ENCODE measurements at regions not wholly inside any gene's neighbourhood (a gene's known extent, or its start where the extent isn't known, plus 50 kb on each side); places are given as distances from the start of the nearest gene placed in this dataset.

GRCh38 chr7:104962781-104963180, 51.2 kb upstream of the KMT2E start:
- TF ChIP-seq SIN3A (IDR thresholded peaks at IDR 0.05; ENCODE audit: borderline replicate concordance, insufficient read depth, low read depth, low read length) (no peak), TCF7L2 (IDR thresholded peaks at IDR 0.05; ENCODE audit: low read depth, low read length) (no peak), POLR2AphosphoS5 (IDR thresholded peaks at IDR 0.05; ENCODE audit: low read depth, low read length) (no peak)
- TF ChIP-seq, protein P1, sequence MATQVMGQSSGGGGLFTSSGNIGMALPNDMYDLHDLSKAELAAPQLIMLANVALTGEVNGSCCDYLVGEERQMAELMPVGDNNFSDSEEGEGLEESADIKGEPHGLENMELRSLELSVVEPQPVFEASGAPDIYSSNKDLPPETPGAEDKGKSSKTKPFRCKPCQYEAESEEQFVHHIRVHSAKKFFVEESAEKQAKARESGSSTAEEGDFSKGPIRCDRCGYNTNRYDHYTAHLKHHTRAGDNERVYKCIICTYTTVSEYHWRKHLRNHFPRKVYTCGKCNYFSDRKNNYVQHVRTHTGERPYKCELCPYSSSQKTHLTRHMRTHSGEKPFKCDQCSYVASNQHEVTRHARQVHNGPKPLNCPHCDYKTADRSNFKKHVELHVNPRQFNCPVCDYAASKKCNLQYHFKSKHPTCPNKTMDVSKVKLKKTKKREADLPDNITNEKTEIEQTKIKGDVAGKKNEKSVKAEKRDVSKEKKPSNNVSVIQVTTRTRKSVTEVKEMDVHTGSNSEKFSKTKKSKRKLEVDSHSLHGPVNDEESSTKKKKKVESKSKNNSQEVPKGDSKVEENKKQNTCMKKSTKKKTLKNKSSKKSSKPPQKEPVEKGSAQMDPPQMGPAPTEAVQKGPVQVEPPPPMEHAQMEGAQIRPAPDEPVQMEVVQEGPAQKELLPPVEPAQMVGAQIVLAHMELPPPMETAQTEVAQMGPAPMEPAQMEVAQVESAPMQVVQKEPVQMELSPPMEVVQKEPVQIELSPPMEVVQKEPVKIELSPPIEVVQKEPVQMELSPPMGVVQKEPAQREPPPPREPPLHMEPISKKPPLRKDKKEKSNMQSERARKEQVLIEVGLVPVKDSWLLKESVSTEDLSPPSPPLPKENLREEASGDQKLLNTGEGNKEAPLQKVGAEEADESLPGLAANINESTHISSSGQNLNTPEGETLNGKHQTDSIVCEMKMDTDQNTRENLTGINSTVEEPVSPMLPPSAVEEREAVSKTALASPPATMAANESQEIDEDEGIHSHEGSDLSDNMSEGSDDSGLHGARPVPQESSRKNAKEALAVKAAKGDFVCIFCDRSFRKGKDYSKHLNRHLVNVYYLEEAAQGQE (IDR thresholded peaks at IDR 0.05; ENCODE audit: insufficient read depth in 1 of 2, low read depth in 2 of 2, low read length in 1 of 2) = no peak
- TF ChIP-seq, protein P2, sequence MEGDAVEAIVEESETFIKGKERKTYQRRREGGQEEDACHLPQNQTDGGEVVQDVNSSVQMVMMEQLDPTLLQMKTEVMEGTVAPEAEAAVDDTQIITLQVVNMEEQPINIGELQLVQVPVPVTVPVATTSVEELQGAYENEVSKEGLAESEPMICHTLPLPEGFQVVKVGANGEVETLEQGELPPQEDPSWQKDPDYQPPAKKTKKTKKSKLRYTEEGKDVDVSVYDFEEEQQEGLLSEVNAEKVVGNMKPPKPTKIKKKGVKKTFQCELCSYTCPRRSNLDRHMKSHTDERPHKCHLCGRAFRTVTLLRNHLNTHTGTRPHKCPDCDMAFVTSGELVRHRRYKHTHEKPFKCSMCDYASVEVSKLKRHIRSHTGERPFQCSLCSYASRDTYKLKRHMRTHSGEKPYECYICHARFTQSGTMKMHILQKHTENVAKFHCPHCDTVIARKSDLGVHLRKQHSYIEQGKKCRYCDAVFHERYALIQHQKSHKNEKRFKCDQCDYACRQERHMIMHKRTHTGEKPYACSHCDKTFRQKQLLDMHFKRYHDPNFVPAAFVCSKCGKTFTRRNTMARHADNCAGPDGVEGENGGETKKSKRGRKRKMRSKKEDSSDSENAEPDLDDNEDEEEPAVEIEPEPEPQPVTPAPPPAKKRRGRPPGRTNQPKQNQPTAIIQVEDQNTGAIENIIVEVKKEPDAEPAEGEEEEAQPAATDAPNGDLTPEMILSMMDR (IDR thresholded peaks at IDR 0.05) = no peak
- no peaks in the 10 kb centered on the region for H3K27me3 ChIP-seq (ENCODE audit: control insufficient read depth, insufficient read depth, low read length)
- POLR2A ChIA-PET = no interaction called here
- no peak for DNase-seq (ENCODE audit: low read depth, low spot score)
- no peak overlapping the region for H3K27ac ChIP-seq (ENCODE audit: low read length)
- ATAC-seq = no peak
- intact Hi-C loops (cut with micrococcal nuclease; ENCODE audit: unreplicated experiment) (no loop called here), in situ Hi-C loops (cut with HindIII; ENCODE audit: low pct_unique_long_range_greater_than_20kb, low sequenced_read_pairs) (no loop called here)
- CTCF ChIA-PET = interaction anchor here (1.4 kb wide), 1 partner anchor 18 kb away, joined by 4 read pairs; no protein-coding TSS in a partner anchor
- H3K4me3 ChIP-seq (ENCODE audit: low read depth in 2 of 2, low read length in 2 of 2) = no peak overlapping the region
- no TSS peak for BruUV-seq (replicated peaks)
- H3K9me3 ChIP-seq (ENCODE audit: control insufficient read depth, insufficient read depth, low read depth, low read length) = no peaks in the 10 kb centered on the region
- no peaks in the 10 kb centered on the region for H3K4me1 ChIP-seq (ENCODE audit: control insufficient read depth, insufficient read depth, low read length)
- no peaks in the 10 kb centered on the region for H3K36me3 ChIP-seq (ENCODE audit: control insufficient read depth, insufficient read depth, low read length)

DNA sequence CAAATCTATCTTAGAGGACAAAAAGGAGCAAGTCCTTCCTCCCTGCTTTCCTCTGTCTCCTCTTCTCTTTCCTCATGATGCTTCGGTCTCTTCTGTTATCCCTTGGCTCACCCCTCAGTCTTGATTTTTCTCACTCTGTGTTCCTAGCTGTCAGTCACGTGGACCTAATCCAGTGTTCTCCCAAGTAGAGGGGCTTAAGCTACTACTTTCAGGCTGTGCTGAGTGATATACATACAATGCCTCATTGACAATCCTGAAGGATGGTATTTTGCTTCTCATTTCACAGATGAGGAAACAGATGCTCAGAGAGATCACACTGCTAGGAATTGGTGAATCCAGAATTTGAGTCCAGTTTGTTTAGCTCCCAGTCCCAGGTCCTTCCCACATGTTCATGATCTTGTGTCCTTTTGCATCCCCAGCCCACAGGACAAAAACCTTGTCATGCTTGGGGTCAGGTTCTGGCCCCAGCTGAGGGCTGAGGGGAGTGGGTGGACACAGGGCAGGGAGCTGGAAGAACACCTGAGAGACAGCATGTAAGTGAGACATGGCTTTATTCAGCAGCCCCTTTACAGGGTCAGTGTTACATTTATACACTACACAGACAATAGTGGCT, 50.5 kb upstream of the KMT2E start:
- no peaks in the 10 kb centered on the region for H3K27me3 ChIP-seq (ENCODE audit: control insufficient read depth, insufficient read depth, low read length)
- ATAC-seq (peak; percentile 25; the same call in 1 of the 2 replicates), DNase-seq (ENCODE audit: low read depth, low spot score) (no peak)
- intact Hi-C loops (cut with micrococcal nuclease; ENCODE audit: unreplicated experiment) (no loop called here), in situ Hi-C loops (cut with HindIII; ENCODE audit: low pct_unique_long_range_greater_than_20kb, low sequenced_read_pairs) (no loop called here)
- H3K4me3 ChIP-seq (ENCODE audit: low read depth in 2 of 2, low read length in 2 of 2) = no peak overlapping the region
- ChIA-PET CTCF (no interaction called here), POLR2A (no interaction called here)
- H3K9me3 ChIP-seq (ENCODE audit: control insufficient read depth, insufficient read depth, low read depth, low read length) = no peaks in the 10 kb centered on the region
- no TSS peak for BruUV-seq (replicated peaks)
- H3K27ac ChIP-seq (ENCODE audit: low read length) = no peak overlapping the region
- no peaks in the 10 kb centered on the region for H3K36me3 ChIP-seq (ENCODE audit: control insufficient read depth, insufficient read depth, low read length)
- TF ChIP-seq TCF7L2 (IDR thresholded peaks at IDR 0.05; ENCODE audit: low read depth, low read length) (no peak), POLR2AphosphoS5 (IDR thresholded peaks at IDR 0.05; ENCODE audit: low read depth, low read length) (no peak), SIN3A (IDR thresholded peaks at IDR 0.05; ENCODE audit: borderline replicate concordance, insufficient read depth, low read depth, low read length) (no peak)
- TF ChIP-seq, protein P1 (IDR thresholded peaks at IDR 0.05; ENCODE audit: insufficient read depth in 1 of 2, low read depth in 2 of 2, low read length in 1 of 2) = no peak
- TF ChIP-seq, protein P2 (IDR thresholded peaks at IDR 0.05) = no peak
- no peaks in the 10 kb centered on the region for H3K4me1 ChIP-seq (ENCODE audit: control insufficient read depth, insufficient read depth, low read length)
